CD4-positive, alpha-beta T cell (primary cell): ENCODE measurements at regions not wholly inside any gene's neighbourhood (a gene's known extent, or its start where the extent isn't known, plus 50 kb on each side); places are given as distances from the start of the nearest gene placed in this dataset.

ENCODE experiments used
- ATAC-seq: fragments of 200-7000 bp; cut with Tn5 transposase; one replicate; pipeline ENCODE4 v1.10.0; 2022; ENCODE audit warnings: mild to moderate bottlenecking; ENCODE audit not compliant: poor library complexity
- CTCF ChIA-PET: fragments of 350-600 bp; sonication (Branson Sonifier 250); formaldehyde crosslinking; loops from one replicate; lab custom pipeline; 2021; ENCODE audit warnings: antibody characterized with exemption, inconsistent platforms; lab: Charles Lee
- POLR2A ChIA-PET: fragments of 350-600 bp; sonication (Branson Sonifier 250); formaldehyde crosslinking; loops from one replicate; lab custom pipeline; 2021; ENCODE audit warnings: antibody characterized with exemption, inconsistent platforms; lab: Charles Lee
- DNase-seq, 14 experiments: peaks; one replicate each; pipeline ENCODE4 v3.0.0-alpha.2; 2013 to 2020; ENCODE audit warnings: mixed read lengths in 2 of 14
- H3K27ac ChIP-seq, 2 donors: one replicate each; pipeline versions ENCODE4 v1.5.1 to v1.7.0; 2013; ENCODE audit warnings: low read length in 2 of 2, low read depth in 1 of 2, mild to moderate bottlenecking in 1 of 2
- H3K27me3 ChIP-seq, 2 experiments: 1 replicate in 1 of 2; 2 replicates in 1 of 2; pipeline versions ENCODE4 v1.6.1 to v1.7.0; 2013; ENCODE audit warnings: low read length in 2 of 2, control low read depth in 1 of 2, mild to moderate bottlenecking in 1 of 2, moderate library complexity in 1 of 2; ENCODE audit not compliant: insufficient read depth in 2 of 2, control insufficient read depth in 1 of 2
- H3K36me3 ChIP-seq: one replicate; pipeline ENCODE4 v1.6.1; 2013; ENCODE audit warnings: low read length, control low read depth; ENCODE audit not compliant: insufficient read depth
- H3K4me1 ChIP-seq: one replicate; pipeline ENCODE4 v1.6.1; 2013; ENCODE audit warnings: low read length, control low read depth; ENCODE audit not compliant: insufficient read depth
- H3K4me3 ChIP-seq: one replicate; pipeline ENCODE4 v1.5.1; 2013; ENCODE audit warnings: mild to moderate bottlenecking, low read length, moderate library complexity
- H3K9me3 ChIP-seq, 2 experiments: 1 replicate in 1 of 2; 2 replicates in 1 of 2; pipeline versions ENCODE4 v1.6.1 to v1.7.0; 2013; ENCODE audit warnings: low read length in 2 of 2, mild to moderate bottlenecking in 2 of 2, control low read depth in 1 of 2, moderate library complexity in 1 of 2; ENCODE audit not compliant: control insufficient read depth in 1 of 2, insufficient read depth in 1 of 2
- H3K27ac Mint-ChIP-seq: one replicate; pipeline ENCODE4 v1.8.0; 2020; ENCODE audit warnings: mixed read lengths
- H3K27me3 Mint-ChIP-seq: one replicate; pipeline ENCODE4 v1.8.0; 2021; ENCODE audit warnings: mixed read lengths
- H3K36me3 Mint-ChIP-seq: one replicate; pipeline ENCODE4 v1.8.0; 2021; ENCODE audit warnings: low read depth, mixed read lengths
- H3K4me1 Mint-ChIP-seq: one replicate; pipeline ENCODE4 v1.8.0; 2021; ENCODE audit warnings: low read depth, mixed read lengths
- H3K4me3 Mint-ChIP-seq: one replicate; pipeline ENCODE4 v1.8.0; 2020; ENCODE audit warnings: mild to moderate bottlenecking, mixed read lengths
- H3K9me3 Mint-ChIP-seq: one replicate; pipeline ENCODE4 v1.8.0; 2020; ENCODE audit warnings: mixed read lengths
- CTCF ChIP-seq: fragments of 200-600 bp; IDR thresholded peaks from one replicate; pipeline ENCODE4 v1.8.0; 2022; ENCODE audit warnings: antibody characterized with exemption, mild to moderate bottlenecking
- intact Hi-C, 2 experiments: fragments of 100-400 bp; cut with DNase I in 1 of 2; cut with micrococcal nuclease in 1 of 2; formaldehyde crosslinking; loops; one replicate each; pipeline versions ENCODE4 v1.15.1 to v1.9.0; 2023 to 2025; cut with DNase I, micrococcal nuclease

- DNase-seq = no peak
- H3K27ac ChIP-seq = no peak overlapping the region
- no peaks in the 10 kb centered on the region for H3K9me3 ChIP-seq
- no peak for TF ChIP-seq CTCF
- intact Hi-C loops = no loop called here
- Mint-ChIP-seq H3K4me3 (no peak overlapping the region), H3K9me3 (no peaks in the 10 kb centered on the region), H3K36me3 (no peaks in the 10 kb centered on the region), H3K27ac (no peak overlapping the region), H3K27me3 (peaks cover 27% of the 10 kb centered on the region), H3K4me1 (no peaks in the 10 kb centered on the region)
- H3K27me3 ChIP-seq = no peaks in the 10 kb centered on the region
- H3K4me1 ChIP-seq = no peaks in the 10 kb centered on the region
- POLR2A ChIA-PET = no interaction called here
- no peaks in the 10 kb centered on the region for H3K36me3 ChIP-seq
- CTCF ChIA-PET = no interaction called here
- no peak overlapping the region for H3K4me3 ChIP-seq
- ATAC-seq = no peak
Observed at GRCh38 chr13:78958006-78958405, 299.1 kb upstream of the OBI1 start.

GRCh38 chr13:78940455-78941130 is 281.6 kb upstream of the OBI1 start:
- no peak for ATAC-seq
- no peak overlapping the region for H3K27ac ChIP-seq
- no peaks in the 10 kb centered on the region for H3K27me3 ChIP-seq
- no peak for DNase-seq
- no peak overlapping the region for H3K27ac Mint-ChIP-seq
- H3K27me3 Mint-ChIP-seq = peaks cover 12% of the 10 kb centered on the region
- no peaks in the 10 kb centered on the region for H3K36me3 Mint-ChIP-seq
- H3K4me1 Mint-ChIP-seq = no peaks in the 10 kb centered on the region
- H3K9me3 Mint-ChIP-seq = no peaks in the 10 kb centered on the region
- no peaks in the 10 kb centered on the region for H3K4me1 ChIP-seq
- no peaks in the 10 kb centered on the region for H3K36me3 ChIP-seq
- no peak overlapping the region for H3K4me3 Mint-ChIP-seq
- CTCF ChIA-PET = no interaction called here
- no peak overlapping the region for H3K4me3 ChIP-seq
- no peaks in the 10 kb centered on the region for H3K9me3 ChIP-seq
- POLR2A ChIA-PET = no interaction called here
- TF ChIP-seq CTCF = no peak
- intact Hi-C loops = no loop called here

DNA sequence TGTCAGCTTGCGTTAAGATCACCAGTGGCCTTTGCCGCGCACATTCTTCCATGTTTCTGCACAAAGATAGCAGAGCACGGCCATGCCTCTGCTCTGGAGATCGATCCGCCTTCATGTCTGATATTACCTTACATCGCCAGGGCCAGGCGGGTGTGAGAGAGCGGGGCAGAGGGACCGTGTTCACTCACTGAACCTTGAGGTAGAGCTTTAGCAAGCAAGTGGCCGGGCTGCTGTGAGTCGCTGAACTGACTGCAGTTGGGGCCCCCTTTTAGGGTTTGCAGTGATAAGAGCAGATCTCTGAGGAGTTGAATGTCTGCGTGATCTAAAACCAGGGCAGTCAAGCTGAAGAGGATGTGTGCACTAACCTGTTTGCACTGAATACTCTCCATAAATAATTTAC is 275.4 kb upstream of the OBI1 start:
- Mint-ChIP-seq H3K9me3 (no peaks in the 10 kb centered on the region), H3K27ac (no peak overlapping the region)

More for the DNA sequence above, 275.4 kb upstream of the OBI1 start:
- no peak overlapping the region for H3K27ac ChIP-seq
- Mint-ChIP-seq H3K36me3 (no peaks in the 10 kb centered on the region), H3K27me3 (peaks cover 7% of the 10 kb centered on the region), H3K4me1 (no peaks in the 10 kb centered on the region), H3K4me3 (no peak overlapping the region)
- ChIA-PET CTCF (no interaction called here), POLR2A (no interaction called here)
- H3K36me3 ChIP-seq = no peaks in the 10 kb centered on the region
- H3K27me3 ChIP-seq = no peaks in the 10 kb centered on the region
- TF ChIP-seq CTCF = no peak
- intact Hi-C loops = no loop called here
- no peaks in the 10 kb centered on the region for H3K9me3 ChIP-seq
- no peak overlapping the region for H3K4me3 ChIP-seq
- H3K4me1 ChIP-seq = no peaks in the 10 kb centered on the region
- ATAC-seq (no peak), DNase-seq (no peak)
